Mononuclear cell (primary cell): ENCODE measurements at regions not wholly inside any gene's neighbourhood (a gene's known extent, or its start where the extent isn't known, plus 50 kb on each side); places are given as distances from the start of the nearest gene placed in this dataset.

Source experiments
- H3K27me3 ChIP-seq: 2 replicates; pipeline ENCODE4 v1.6.0; 2011; ENCODE audit warnings: low read length, control low read depth; ENCODE audit not compliant: insufficient read depth
- H3K4me1 ChIP-seq: 2 replicates; pipeline ENCODE4 v1.5.1; 2011; ENCODE audit warnings: mild to moderate bottlenecking, low read length, control low read depth; ENCODE audit not compliant: insufficient read depth
- H3K4me3 ChIP-seq: 2 replicates; pipeline ENCODE4 v1.5.1; 2011; ENCODE audit warnings: mild to moderate bottlenecking, low read length, moderate library complexity
- H3K9me3 ChIP-seq: 2 replicates; pipeline ENCODE4 v1.5.1; 2011; ENCODE audit warnings: low read depth, mild to moderate bottlenecking, control low read depth, low read length

DNA sequence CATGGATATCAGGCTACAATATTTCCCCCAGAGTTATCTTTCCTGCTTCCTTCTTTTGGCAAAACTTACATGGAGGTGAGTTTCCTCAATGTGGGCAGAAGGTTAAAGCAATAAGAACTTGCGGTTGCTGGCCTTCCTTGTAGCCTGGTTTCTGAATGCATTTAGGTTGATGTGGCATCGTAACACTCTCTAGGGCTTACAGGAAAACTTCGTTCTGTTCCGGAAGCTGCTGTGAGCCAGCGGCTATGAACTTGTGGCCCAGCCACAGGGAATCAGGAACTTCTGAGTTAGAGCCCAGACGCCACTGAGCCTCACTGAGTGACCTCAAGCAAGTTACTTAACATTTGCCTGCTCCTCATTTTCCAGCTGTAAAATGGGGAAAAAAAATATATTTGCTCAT is 623.4 kb upstream of the ADAMTS5 start:
- Histone ChIP-seq H3K4me1 (no peaks in the 10 kb centered on the region), H3K4me3 (no peak overlapping the region), H3K27me3 (no peaks in the 10 kb centered on the region), H3K9me3 (peaks cover 10% of the 10 kb centered on the region)

DNA sequence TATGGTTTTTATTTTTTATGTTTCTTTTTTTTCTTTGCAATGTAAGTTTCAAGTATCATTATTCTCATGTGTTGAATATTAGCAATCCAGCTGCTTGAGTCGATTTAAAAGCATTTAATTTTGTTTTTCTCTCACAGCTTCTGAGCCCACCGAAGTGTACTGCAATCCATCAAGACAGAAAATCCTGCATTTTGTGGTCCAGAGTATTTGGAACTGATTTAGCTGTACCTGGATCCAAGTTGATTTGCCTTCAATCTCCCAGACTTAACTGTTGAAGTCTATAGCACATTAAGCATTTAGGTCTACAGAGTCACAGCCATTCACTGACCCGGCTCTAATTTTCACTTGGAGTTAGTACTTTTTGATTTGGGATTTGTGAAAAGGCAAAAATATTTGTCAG is 622.9 kb upstream of the ADAMTS5 start:
- H3K27me3 ChIP-seq = no peaks in the 10 kb centered on the region
- H3K4me3 ChIP-seq = no peak overlapping the region
- H3K9me3 ChIP-seq = peaks cover 5% of the 10 kb centered on the region
- no peaks in the 10 kb centered on the region for H3K4me1 ChIP-seq

DNA sequence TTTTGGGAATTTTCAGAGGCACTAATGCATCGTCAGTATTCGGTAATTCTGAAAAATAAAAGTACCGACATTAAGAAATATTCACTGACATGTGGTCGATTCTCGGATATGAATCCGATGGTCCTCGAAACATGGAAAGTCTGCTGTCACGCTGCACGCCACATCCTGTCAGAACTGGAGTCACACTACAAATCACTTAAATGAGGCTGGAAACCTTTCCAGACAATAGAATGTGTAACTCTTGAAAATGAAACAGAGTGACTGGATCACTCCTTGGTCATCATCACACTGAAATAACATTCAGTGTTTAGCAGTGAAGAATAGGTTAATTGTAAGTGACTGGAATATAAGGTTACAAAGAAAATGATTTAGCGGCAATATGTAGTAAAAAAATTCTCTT is 620.1 kb upstream of the ADAMTS5 start:
- H3K4me1 ChIP-seq = no peaks in the 10 kb centered on the region
- no peak overlapping the region for H3K4me3 ChIP-seq
- no peaks in the 10 kb centered on the region for H3K9me3 ChIP-seq
- H3K27me3 ChIP-seq = no peaks in the 10 kb centered on the region

DNA sequence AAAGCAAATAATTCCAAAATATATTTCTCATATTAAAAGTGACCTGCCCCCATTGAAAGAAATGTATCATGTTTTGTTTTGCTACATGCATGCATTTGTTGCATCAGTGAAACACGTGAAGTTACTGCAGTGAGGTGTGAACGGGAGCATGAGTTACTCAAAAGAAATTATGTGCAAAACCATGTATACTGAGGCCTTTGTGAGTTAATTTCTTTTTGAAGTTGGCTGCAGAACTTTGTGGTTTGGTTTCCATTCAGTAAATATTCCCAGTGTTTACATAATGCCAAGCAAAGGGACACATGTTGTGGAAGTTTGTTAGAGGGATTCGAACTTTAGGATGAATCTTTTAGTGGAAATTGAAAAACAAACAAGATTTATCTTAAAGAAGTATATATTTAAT is 619.4 kb upstream of the ADAMTS5 start:
- H3K4me3 ChIP-seq = no peak overlapping the region
- H3K4me1 ChIP-seq = no peaks in the 10 kb centered on the region
- no peaks in the 10 kb centered on the region for H3K9me3 ChIP-seq
- no peaks in the 10 kb centered on the region for H3K27me3 ChIP-seq

DNA sequence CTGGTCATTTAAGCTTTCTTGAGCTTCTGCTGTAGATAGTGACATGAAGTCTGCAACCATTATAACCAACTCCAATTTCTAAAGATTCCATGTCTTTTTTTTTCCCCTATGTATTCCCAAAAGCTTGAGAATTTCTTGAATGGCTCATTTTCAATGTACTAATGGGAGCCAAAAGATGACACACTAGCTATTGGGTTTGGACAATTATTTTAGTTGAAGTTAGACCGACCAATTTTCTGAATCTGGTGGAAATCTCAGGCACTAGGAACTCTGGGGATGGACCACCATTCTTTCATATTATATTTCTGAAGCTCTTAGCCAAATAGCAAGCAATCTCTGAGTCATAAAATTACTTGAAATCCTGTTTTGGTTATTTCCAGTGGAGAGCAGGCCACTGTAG is 617.4 kb upstream of the ADAMTS5 start:
- Histone ChIP-seq H3K4me3 (no peak overlapping the region), H3K27me3 (no peaks in the 10 kb centered on the region)

DNA sequence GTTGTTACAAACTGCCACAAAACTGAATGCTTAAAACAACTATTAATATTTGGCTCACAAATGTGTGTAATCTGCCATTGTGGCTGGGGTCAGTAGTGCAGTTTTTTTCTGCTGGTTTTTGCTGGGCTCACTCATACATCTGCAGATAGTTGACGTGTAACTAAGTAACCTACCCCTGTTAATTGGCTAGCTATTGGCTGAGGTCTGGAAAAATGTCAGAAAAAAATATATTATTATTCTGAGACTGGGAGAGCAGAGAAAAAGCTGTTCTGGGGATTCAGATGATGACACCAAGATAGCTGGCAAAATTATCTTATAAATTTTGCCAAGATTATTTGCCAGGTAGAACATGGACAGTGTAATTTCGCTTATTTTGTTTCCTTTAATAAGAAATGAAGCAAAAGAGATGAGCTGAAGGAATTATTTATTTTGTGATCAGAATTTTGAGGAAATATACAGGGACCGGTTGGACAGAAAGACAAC is 616.1 kb upstream of the ADAMTS5 start:
- no peak overlapping the region for H3K4me3 ChIP-seq
- no peaks in the 10 kb centered on the region for H3K4me1 ChIP-seq
- no peaks in the 10 kb centered on the region for H3K27me3 ChIP-seq
- H3K9me3 ChIP-seq = no peaks in the 10 kb centered on the region

More for the DNA sequence above, 617.4 kb upstream of the ADAMTS5 start:
- Histone ChIP-seq H3K9me3 (no peaks in the 10 kb centered on the region), H3K4me1 (no peaks in the 10 kb centered on the region)

DNA sequence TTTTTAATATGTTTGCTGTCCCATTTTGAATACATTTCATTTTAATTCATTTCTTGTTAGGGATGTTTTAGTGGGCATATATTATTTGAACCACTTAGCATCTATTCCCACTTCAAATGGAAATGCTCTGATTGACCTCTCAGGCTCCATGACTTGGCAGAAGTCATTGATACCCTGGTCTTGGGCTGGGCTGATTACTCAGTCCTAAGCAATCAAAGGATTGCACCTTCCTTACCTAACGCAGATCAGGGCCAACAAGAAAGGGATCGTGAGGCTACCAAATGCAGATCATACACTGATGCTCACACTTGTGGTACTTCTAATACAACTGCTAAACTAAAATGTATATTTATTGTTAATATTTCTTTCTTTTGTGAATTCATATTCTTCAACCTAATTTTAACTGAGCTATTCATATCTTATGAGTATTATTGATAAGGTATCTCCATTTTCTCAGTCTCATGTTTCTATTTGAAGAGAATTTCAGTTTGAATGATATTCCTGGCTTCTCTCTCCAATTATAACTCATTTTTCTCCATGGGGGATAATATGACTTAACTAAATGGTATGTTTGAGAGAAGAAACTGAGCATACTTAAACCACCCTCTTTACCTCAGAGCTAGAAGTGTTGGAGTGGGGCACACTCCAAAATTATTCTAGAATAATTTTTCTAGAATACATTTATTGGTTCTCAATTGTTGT is 615.5 kb upstream of the ADAMTS5 start:
- H3K27me3 ChIP-seq = no peaks in the 10 kb centered on the region
- no peak overlapping the region for H3K4me3 ChIP-seq
- H3K9me3 ChIP-seq = no peaks in the 10 kb centered on the region
- no peaks in the 10 kb centered on the region for H3K4me1 ChIP-seq

DNA sequence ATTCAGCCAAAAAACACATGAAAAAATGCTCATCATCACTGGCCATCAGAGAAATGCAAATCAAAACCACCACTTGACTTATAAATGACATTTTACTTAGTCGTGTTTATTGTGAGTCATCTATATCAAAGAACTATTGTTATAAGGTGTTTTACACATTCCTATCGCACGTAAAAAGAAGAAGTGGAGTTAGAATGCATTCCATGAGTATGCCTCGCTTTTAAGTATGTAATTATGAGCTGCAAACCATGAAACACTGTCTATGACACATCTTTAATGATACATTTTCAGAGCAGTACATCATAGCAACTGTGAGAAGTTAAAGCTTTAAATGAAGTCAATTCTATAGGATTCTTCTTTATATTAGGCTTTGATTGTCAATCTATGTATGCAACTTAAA is 614.3 kb upstream of the ADAMTS5 start:
- no peak overlapping the region for H3K4me3 ChIP-seq
- no peaks in the 10 kb centered on the region for H3K27me3 ChIP-seq
- H3K9me3 ChIP-seq = no peaks in the 10 kb centered on the region
- no peaks in the 10 kb centered on the region for H3K4me1 ChIP-seq

DNA sequence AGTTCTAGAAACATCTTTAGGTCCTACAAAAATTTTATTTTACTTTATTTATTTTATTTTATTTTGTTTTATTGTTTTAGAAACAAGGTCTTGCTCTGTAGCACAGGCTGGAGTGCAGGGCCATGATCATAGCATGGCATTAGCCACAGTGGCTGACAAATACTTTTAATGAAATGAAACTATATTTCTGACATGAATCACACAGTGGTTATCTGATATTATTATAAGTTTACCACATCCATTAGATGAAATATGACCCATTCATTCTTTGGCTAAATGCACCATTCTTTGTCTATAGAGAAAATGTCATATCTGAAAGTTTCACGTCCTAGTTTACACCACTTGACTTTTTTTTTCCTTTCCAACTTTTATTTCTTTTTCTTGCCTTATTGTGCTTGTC is 613.4 kb upstream of the ADAMTS5 start:
- H3K27me3 ChIP-seq = no peaks in the 10 kb centered on the region
- H3K4me1 ChIP-seq = no peaks in the 10 kb centered on the region
- H3K9me3 ChIP-seq = no peaks in the 10 kb centered on the region
- H3K4me3 ChIP-seq = no peak overlapping the region

DNA sequence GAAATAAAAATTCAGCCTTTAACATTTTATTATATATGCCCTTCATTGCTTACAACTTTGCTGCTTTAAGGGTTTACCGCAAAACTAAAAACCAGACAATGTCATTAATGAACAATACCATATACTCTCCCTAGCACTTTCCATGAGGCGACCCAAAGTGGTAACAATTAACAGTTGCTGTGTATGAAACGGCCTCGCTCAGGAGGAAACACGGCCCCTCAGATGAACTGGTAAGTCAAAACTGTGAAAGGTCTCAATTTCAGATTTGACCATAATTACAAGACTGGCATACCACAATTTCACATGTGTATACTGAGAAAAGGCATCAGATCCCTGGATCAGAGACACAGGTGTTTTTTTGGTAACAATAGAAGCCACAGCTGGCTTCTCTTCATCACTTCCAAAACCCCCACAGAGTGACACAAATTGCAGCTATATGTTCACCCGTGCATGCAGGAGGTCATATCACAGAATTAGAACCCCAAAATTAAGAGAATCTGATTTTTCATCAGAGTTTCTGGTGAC is 611.9 kb upstream of the ADAMTS5 start:
- Histone ChIP-seq H3K9me3 (no peaks in the 10 kb centered on the region), H3K4me1 (no peaks in the 10 kb centered on the region), H3K27me3 (no peaks in the 10 kb centered on the region), H3K4me3 (no peak overlapping the region)

DNA sequence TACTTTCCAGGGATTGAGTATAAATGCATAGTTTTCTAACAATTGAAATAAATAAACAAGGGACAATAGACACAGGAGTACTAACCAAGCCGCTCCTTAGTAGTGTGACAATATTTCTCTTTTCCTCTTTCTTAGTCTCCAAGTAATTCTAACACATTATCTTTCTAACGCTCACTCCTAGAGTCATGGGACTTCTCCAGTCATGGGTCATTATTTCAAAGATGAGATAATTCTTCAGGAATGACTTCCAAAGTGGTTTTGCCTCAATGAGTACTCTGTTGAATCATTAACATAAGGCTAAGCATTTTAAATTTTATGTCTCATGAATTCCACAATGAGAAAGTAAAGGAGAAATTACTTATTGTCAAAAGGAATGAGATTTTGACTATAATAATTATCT is 605.8 kb upstream of the ADAMTS5 start:
- Histone ChIP-seq H3K4me1 (no peaks in the 10 kb centered on the region), H3K9me3 (no peaks in the 10 kb centered on the region), H3K27me3 (no peaks in the 10 kb centered on the region), H3K4me3 (no peak overlapping the region)

DNA sequence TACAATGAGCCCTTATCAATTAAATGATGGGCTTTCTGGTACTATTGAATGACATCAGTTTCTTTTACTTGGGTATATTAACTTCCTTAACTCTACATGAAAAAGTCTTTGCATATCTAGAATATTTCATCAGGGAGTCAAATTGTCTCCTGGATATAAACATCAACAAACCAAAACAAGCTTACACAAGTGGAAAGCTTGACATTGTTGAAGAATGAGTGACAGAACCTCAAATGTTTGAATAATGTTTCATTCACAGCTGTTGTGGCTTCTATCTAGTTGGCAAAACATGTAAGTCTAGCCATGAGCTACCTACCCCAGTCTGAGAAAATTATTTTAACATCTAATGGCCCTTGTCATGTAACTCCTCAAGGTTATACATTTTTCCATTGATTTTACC is 604.8 kb upstream of the ADAMTS5 start:
- no peak overlapping the region for H3K4me3 ChIP-seq
- H3K9me3 ChIP-seq = no peaks in the 10 kb centered on the region
- no peaks in the 10 kb centered on the region for H3K27me3 ChIP-seq
- no peaks in the 10 kb centered on the region for H3K4me1 ChIP-seq

DNA sequence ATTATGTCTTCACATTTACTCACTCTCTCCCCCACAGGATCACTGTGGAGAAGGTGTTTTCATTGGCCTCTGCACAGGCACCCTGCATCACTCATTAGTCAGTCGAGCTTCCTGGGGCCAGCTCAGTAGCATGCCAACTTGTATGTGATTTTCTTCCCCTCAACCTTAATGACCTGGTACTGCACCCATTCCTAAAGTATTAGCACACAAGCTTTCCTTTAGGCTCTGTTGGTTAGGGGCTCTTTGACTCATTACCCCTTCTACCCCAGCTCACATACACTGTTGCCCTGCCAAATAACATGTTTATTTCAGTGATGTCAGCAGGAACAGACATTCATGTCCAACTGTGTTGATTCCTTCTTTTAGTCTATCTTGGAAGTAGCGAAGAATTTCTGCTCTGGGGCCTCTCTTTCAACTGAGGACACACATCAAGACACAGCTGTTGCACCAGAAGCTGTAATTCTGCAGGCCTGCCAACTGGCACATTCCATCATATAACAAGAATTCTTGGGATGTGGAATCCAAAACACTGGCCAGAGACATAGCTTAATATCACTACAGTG is 603.5 kb upstream of the ADAMTS5 start:
- Histone ChIP-seq H3K4me1 (no peaks in the 10 kb centered on the region), H3K4me3 (no peak overlapping the region), H3K27me3 (no peaks in the 10 kb centered on the region), H3K9me3 (no peaks in the 10 kb centered on the region)

DNA sequence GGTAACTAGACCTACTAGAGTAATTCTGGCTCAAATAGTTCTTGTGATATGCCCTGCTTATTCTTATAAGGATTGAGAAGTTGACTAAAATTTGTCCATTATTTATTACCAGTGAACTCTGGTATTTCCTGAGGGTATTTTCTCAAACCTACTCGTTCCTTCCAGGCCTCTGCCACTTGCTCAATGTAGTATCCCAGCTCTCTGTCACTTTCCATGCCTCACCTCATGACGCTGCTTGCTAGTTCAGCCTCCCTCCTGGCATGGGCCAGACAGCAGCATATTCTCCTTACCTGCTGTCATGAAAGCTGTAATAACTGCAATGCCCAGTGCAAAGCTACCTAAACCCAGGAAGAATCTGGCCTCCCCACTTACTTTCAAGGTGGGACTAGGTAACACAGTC is 602.9 kb upstream of the ADAMTS5 start:
- H3K4me3 ChIP-seq = no peak overlapping the region
- no peaks in the 10 kb centered on the region for H3K27me3 ChIP-seq
- H3K9me3 ChIP-seq = no peaks in the 10 kb centered on the region
- H3K4me1 ChIP-seq = no peaks in the 10 kb centered on the region

DNA sequence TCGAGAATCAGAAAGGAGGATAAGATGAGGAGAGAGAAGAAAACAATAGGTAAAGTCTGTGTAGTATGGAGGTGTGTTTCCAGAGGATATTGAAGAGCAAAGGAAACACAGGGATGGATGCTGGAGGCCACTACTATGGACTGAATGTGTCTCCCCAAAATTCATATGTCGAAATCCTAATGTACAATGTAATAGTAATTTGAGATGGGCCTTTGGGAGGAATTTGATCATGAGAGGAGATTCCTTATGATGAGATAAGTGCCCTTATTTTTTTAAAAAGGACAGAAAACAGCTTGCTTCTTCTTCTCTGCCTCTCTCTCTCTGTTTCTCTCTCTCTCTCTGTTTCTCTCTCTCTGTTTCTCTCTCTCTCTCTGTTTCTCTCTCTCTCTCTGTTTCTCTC is 602.2 kb upstream of the ADAMTS5 start:
- Histone ChIP-seq H3K27me3 (no peaks in the 10 kb centered on the region), H3K9me3 (no peaks in the 10 kb centered on the region), H3K4me3 (no peak overlapping the region), H3K4me1 (no peaks in the 10 kb centered on the region)

DNA sequence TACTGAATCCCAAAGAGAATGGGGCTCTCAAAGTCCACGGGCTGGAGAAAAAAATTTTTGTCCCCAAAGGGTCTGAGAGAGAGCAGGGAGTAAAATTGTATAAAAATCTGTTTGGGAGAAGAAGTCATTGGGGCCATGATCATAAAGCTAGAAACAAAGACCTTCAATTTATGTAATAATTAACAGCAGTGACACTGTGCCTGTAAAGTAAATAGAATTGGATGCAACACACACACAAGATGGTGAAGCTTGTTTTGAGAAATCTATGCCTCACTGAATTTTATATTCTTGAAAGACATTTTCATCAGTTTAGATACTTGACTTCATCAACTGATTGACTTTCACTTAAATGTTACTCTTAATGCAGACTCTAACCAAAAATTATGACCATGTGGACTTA is 600.5 kb upstream of the ADAMTS5 start:
- no peaks in the 10 kb centered on the region for H3K9me3 ChIP-seq
- H3K4me3 ChIP-seq = no peak overlapping the region
- no peaks in the 10 kb centered on the region for H3K27me3 ChIP-seq
- no peaks in the 10 kb centered on the region for H3K4me1 ChIP-seq
